Fibroblast of skin of abdomen (primary cell): ENCODE measurements at regions not wholly inside any gene's neighbourhood (a gene's known extent, or its start where the extent isn't known, plus 50 kb on each side); places are given as distances from the start of the nearest gene placed in this dataset.

Experiments used
- DNase-seq: peaks from one replicate; pipeline ENCODE4 v3.0.0-alpha.2; 2013

GRCh38 chr10:128375171-128375570 is 248.9 kb upstream of the MKI67 start:
- no peak for DNase-seq

- no peak for DNase-seq
These were observed 251.3 kb upstream of the MKI67 start for GRCh38 chr10:128377364-128377987.

GRCh38 chr10:128377988-128378387 is 251.8 kb upstream of the MKI67 start:
- DNase-seq, result no peak

GRCh38 chr10:128380946-128381345 is 254.7 kb upstream of the MKI67 start:
- DNase-seq, result no peak

GRCh38 chr10:128382225-128382624 is 256.0 kb upstream of the MKI67 start:
- no peak for DNase-seq

- no peak for DNase-seq
These were observed 258.6 kb upstream of the MKI67 start for GRCh38 chr10:128384831-128385230.

GRCh38 chr10:128386231-128386630 is 260.0 kb upstream of the MKI67 start:
- DNase-seq, result no peak

GRCh38 chr10:128386816-128387604 is 260.8 kb upstream of the MKI67 start:
- DNase-seq, result no peak

- no peak for DNase-seq
These were observed 264.4 kb upstream of the MKI67 start for GRCh38 chr10:128390596-128390995.

GRCh38 chr10:128393546-128393945 is 267.3 kb upstream of the MKI67 start:
- DNase-seq, result no peak

GRCh38 chr10:128398118-128398517 is 271.9 kb upstream of the MKI67 start:
- DNase-seq, result no peak

GRCh38 chr10:128398999-128399398 is 272.8 kb upstream of the MKI67 start:
- DNase-seq, result no peak

GRCh38 chr10:128400564-128400963 is 274.3 kb upstream of the MKI67 start:
- DNase-seq, result no peak

- no peak for DNase-seq
These were observed 279.2 kb upstream of the MKI67 start for GRCh38 chr10:128405450-128405849.

GRCh38 chr10:128411643-128412042 is 285.4 kb upstream of the MKI67 start:
- no peak for DNase-seq

- no peak for DNase-seq
These were observed 288.3 kb upstream of the MKI67 start for GRCh38 chr10:128414568-128414967.

- DNase-seq, result no peak
These were observed 290.0 kb upstream of the MKI67 start for GRCh38 chr10:128416231-128416630.

GRCh38 chr10:128417826-128418225 is 291.6 kb upstream of the MKI67 start:
- DNase-seq, result no peak

- no peak for DNase-seq
These were observed 292.6 kb upstream of the MKI67 start for GRCh38 chr10:128418819-128419218.

GRCh38 chr10:128419466-128420019 is 293.3 kb upstream of the MKI67 start:
- no peak for DNase-seq

- no peak for DNase-seq
These were observed 294.4 kb upstream of the MKI67 start for GRCh38 chr10:128420623-128421022.

- DNase-seq, result no peak
These were observed 295.3 kb upstream of the MKI67 start for GRCh38 chr10:128421371-128422160.

GRCh38 chr10:128422190-128422589 is 296.0 kb upstream of the MKI67 start:
- no peak for DNase-seq
